HepG2 (cell line): ENCODE measurements at regions not wholly inside any gene's neighbourhood (a gene's known extent, or its start where the extent isn't known, plus 50 kb on each side); places are given as distances from the start of the nearest gene placed in this dataset.
A peak's percentile ranks its signal among the peaks of the same experiment; 100 is the strongest.

Experiments used
- DNMT1 ChIP-seq: sonication (generic); formaldehyde crosslinking; IDR thresholded peaks from 2 replicates; pipeline ENCODE4 v1.5.1; 2020; ENCODE audit warnings: mild to moderate bottlenecking, missing genetic modification reagents
- KLF11 ChIP-seq: IDR thresholded peaks from 2 replicates; pipeline ENCODE4 v1.6.1; 2016; ENCODE audit warnings: missing compliant biosample characterization
- MTA1 ChIP-seq: sonication (generic); formaldehyde crosslinking; IDR thresholded peaks from 2 replicates; pipeline ENCODE4 v1.4.0; 2020; ENCODE audit warnings: missing genetic modification reagents, mild to moderate bottlenecking, borderline replicate concordance
- MZF1 ChIP-seq: sonication (generic); formaldehyde crosslinking; IDR thresholded peaks from 2 replicates; pipeline ENCODE4 v1.8.1; 2023; ENCODE audit warnings: mild to moderate bottlenecking, missing genetic modification reagents, borderline replicate concordance
- NR2F2 ChIP-seq: IDR thresholded peaks from 2 replicates; pipeline ENCODE4 v1.6.1; 2012; ENCODE audit warnings: low read depth, inconsistent platforms, borderline replicate concordance
- REL ChIP-seq: sonication (generic); formaldehyde crosslinking; conservative IDR thresholded peaks from 2 replicates; pipeline ENCODE4 v1.8.0; 2022; ENCODE audit warnings: mild to moderate bottlenecking, missing genetic modification reagents, moderate library complexity
- SATB2 ChIP-seq: sonication (generic); formaldehyde crosslinking; IDR thresholded peaks from 2 replicates; pipeline ENCODE4 v1.5.0; 2020; ENCODE audit warnings: missing genetic modification reagents
- SYNCRIP ChIP-seq: fragments of 200-400 bp; formaldehyde crosslinking; IDR thresholded peaks from 2 replicates; pipeline ENCODE4 v1.6.1; 2018; ENCODE audit warnings: mild to moderate bottlenecking, low read depth, low read length; ENCODE audit not compliant: insufficient read depth
- TMF1 ChIP-seq: sonication (generic); formaldehyde crosslinking; IDR thresholded peaks from 2 replicates; pipeline ENCODE4 v1.8.1; 2022; ENCODE audit warnings: low read depth, missing genetic modification reagents
- ZNF143 ChIP-seq: sonication (generic); formaldehyde crosslinking; IDR thresholded peaks from 2 replicates; pipeline ENCODE4 v1.4.0; 2020; ENCODE audit warnings: missing genetic modification reagents
- ZNF207 ChIP-seq: fragments of 450-650 bp; IDR thresholded peaks from 2 replicates; pipeline ENCODE4 v1.6.1; 2016; ENCODE audit warnings: antibody characterized with exemption, borderline replicate concordance
- ZNF230 ChIP-seq: sonication (generic); formaldehyde crosslinking; IDR thresholded peaks from 2 replicates; pipeline ENCODE4 v1.4.0; 2020; ENCODE audit warnings: mild to moderate bottlenecking, missing genetic modification reagents
- TF ChIP-seq, protein P1 (sequence below): sonication (generic); formaldehyde crosslinking; IDR thresholded peaks from 2 replicates; pipeline ENCODE4 v1.4.0; 2020; ENCODE audit warnings: missing genetic modification reagents
- TF ChIP-seq, protein P2 (sequence below): IDR thresholded peaks from 2 replicates; pipeline ENCODE4 v1.6.1; 2016; ENCODE audit warnings: missing biosample characterization, missing genetic modification reagents, low read depth
- TF ChIP-seq, protein P3 (sequence below): sonication (generic); formaldehyde crosslinking; IDR thresholded peaks from 2 replicates; pipeline ENCODE4 v1.5.1; 2020; ENCODE audit warnings: missing genetic modification reagents, mild to moderate bottlenecking, borderline replicate concordance
- TF ChIP-seq, protein P4 (sequence below): sonication (generic); formaldehyde crosslinking; IDR thresholded peaks from 2 replicates; pipeline ENCODE4 v1.5.1; 2020; ENCODE audit warnings: mild to moderate bottlenecking, missing genetic modification reagents
- TF ChIP-seq, protein P5 (sequence below): sonication (generic); formaldehyde crosslinking; IDR thresholded peaks from 2 replicates; pipeline ENCODE4 v1.9.0; 2022; ENCODE audit warnings: missing genetic modification reagents, mild to moderate bottlenecking, borderline replicate concordance
- TF ChIP-seq, protein P6 (sequence below): fragments of 450-650 bp; IDR thresholded peaks from 2 replicates; pipeline ENCODE4 v1.6.1; 2017; ENCODE audit warnings: mild to moderate bottlenecking

DNA sequence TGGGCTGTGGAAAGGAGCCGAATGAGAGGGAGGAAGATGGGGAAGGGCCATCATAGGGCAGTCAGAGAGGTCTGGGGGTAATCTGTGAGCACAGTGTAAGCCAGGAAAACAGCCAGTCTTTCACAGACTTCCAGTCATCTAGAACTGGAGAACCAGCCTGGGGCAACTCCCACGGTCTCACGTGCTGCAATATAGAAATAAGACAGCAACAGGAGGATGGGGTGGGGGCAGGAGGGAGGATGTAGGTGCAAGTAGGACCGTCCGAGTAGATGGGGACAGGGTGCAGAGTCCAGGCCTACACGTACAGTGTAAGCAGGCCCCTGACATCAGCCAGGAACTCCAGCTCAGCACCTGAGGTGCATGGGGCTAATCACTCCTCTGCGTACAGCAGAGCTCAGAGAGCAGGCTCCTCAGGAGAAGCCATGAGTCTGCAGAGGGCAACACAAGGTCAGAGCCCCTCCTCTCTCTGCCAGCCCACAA is 58.2 kb upstream of the TNFAIP3 start (continued):
- TF ChIP-seq DNMT1 (no peak), SYNCRIP (no peak), REL (CRISPR knock-in tag) (no peak), KLF11 (CRISPR knock-in tag) (peak; percentile 19; the same call in 1 of the 2 replicates), ZNF230 (no peak), MTA1 (CRISPR knock-in tag) (peak; percentile 61; the same call in 1 of the 2 replicates), NR2F2 (no peak), MZF1 (CRISPR knock-in tag) (no peak), ZNF143 (no peak), ZNF207 (no peak), TMF1 (CRISPR knock-in tag) (no peak), SATB2 (CRISPR knock-in tag) (no peak)
- TF ChIP-seq, protein P1, sequence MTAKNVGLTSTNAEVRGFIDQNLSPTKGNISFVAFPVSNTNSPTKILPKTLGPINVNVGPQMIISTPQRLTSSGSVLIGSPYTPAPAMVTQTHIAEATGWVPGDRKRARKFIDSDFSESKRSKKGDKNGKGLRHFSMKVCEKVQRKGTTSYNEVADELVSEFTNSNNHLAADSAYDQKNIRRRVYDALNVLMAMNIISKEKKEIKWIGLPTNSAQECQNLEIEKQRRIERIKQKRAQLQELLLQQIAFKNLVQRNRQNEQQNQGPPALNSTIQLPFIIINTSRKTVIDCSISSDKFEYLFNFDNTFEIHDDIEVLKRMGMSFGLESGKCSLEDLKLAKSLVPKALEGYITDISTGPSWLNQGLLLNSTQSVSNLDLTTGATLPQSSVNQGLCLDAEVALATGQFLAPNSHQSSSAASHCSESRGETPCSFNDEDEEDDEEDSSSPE (CRISPR knock-in tag), result no peak
- TF ChIP-seq, protein P2, sequence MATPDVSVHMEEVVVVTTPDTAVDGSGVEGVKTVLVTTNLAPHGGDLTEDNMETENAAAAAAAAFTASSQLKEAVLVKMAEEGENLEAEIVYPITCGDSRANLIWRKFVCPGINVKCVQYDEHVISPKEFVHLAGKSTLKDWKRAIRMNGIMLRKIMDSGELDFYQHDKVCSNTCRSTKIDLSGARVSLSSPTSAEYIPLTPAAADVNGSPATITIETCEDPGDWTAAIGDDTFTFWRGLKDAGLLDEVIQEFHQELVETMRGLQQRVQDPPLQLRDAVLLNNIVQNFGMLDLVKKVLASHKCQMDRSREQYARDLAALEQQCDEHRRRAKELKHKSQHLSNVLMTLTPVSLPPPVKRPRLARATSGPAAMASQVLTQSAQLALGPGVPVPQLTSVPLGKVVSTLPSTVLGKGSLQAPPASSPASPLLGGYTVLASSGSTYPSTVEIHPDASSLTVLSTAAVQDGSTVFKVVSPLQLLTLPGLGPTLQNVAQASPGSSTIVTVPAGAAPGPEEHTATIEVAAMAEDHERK (CRISPR knock-in tag), result no peak
- TF ChIP-seq, protein P3, sequence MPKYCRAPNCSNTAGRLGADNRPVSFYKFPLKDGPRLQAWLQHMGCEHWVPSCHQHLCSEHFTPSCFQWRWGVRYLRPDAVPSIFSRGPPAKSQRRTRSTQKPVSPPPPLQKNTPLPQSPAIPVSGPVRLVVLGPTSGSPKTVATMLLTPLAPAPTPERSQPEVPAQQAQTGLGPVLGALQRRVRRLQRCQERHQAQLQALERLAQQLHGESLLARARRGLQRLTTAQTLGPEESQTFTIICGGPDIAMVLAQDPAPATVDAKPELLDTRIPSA (CRISPR knock-in tag), result no peak
- TF ChIP-seq, protein P4, sequence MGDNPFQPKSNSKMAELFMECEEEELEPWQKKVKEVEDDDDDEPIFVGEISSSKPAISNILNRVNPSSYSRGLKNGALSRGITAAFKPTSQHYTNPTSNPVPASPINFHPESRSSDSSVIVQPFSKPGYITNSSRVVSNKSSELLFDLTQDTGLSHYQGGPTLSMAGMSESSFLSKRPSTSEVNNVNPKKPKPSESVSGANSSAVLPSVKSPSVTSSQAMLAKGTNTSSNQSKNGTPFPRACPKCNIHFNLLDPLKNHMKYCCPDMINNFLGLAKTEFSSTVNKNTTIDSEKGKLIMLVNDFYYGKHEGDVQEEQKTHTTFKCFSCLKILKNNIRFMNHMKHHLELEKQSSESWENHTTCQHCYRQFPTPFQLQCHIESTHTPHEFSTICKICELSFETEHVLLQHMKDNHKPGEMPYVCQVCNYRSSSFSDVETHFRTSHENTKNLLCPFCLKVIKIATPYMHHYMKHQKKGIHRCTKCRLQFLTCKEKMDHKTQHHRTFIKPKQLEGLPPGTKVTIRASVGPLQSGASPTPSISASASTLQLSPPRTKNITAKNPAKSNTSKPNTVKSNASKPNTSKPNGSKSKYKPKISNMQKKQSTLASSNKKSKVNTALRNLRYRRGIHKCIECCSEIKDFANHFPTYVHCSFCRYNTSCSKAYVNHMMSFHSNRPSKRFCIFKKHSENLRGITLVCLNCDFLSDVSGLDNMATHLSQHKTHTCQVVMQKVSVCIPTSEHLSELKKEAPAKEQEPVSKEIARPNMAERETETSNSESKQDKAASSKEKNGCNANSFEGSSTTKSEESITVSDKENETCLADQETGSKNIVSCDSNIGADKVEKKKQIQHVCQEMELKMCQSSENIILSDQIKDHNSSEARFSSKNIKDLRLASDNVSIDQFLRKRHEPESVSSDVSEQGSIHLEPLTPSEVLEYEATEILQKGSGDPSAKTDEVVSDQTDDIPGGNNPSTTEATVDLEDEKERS (CRISPR knock-in tag), result no peak
- TF ChIP-seq, protein P5, sequence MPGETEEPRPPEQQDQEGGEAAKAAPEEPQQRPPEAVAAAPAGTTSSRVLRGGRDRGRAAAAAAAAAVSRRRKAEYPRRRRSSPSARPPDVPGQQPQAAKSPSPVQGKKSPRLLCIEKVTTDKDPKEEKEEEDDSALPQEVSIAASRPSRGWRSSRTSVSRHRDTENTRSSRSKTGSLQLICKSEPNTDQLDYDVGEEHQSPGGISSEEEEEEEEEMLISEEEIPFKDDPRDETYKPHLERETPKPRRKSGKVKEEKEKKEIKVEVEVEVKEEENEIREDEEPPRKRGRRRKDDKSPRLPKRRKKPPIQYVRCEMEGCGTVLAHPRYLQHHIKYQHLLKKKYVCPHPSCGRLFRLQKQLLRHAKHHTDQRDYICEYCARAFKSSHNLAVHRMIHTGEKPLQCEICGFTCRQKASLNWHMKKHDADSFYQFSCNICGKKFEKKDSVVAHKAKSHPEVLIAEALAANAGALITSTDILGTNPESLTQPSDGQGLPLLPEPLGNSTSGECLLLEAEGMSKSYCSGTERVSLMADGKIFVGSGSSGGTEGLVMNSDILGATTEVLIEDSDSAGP (CRISPR knock-in tag), result no peak; the same call in 1 of the 2 replicates
- TF ChIP-seq, protein P6, sequence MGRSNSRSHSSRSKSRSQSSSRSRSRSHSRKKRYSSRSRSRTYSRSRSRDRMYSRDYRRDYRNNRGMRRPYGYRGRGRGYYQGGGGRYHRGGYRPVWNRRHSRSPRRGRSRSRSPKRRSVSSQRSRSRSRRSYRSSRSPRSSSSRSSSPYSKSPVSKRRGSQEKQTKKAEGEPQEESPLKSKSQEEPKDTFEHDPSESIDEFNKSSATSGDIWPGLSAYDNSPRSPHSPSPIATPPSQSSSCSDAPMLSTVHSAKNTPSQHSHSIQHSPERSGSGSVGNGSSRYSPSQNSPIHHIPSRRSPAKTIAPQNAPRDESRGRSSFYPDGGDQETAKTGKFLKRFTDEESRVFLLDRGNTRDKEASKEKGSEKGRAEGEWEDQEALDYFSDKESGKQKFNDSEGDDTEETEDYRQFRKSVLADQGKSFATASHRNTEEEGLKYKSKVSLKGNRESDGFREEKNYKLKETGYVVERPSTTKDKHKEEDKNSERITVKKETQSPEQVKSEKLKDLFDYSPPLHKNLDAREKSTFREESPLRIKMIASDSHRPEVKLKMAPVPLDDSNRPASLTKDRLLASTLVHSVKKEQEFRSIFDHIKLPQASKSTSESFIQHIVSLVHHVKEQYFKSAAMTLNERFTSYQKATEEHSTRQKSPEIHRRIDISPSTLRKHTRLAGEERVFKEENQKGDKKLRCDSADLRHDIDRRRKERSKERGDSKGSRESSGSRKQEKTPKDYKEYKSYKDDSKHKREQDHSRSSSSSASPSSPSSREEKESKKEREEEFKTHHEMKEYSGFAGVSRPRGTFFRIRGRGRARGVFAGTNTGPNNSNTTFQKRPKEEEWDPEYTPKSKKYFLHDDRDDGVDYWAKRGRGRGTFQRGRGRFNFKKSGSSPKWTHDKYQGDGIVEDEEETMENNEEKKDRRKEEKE, result no peak
